GM18909 (cell line): ENCODE measurements at regions not wholly inside any gene's neighbourhood (a gene's known extent, or its start where the extent isn't known, plus 50 kb on each side); places are given as distances from the start of the nearest gene placed in this dataset.
"Not testable (repeated sequence)": the region's sequence is repeated elsewhere in the genome, so short reads cannot be mapped to it uniquely, and the experiment has no call there.

Experiments
- ATAC-seq: cut with Tn5 transposase; IDR thresholded peaks from one replicate; pipeline ENCODE4 v1.9.1; 2021; ENCODE audit warnings: mild to moderate bottlenecking; ENCODE audit not compliant: unreplicated experiment, poor library complexity

- peak; percentile 92 for ATAC-seq
These were observed 75.6 kb upstream of the ID2 start for GRCh38 chr2:8606226-8606625.

DNA sequence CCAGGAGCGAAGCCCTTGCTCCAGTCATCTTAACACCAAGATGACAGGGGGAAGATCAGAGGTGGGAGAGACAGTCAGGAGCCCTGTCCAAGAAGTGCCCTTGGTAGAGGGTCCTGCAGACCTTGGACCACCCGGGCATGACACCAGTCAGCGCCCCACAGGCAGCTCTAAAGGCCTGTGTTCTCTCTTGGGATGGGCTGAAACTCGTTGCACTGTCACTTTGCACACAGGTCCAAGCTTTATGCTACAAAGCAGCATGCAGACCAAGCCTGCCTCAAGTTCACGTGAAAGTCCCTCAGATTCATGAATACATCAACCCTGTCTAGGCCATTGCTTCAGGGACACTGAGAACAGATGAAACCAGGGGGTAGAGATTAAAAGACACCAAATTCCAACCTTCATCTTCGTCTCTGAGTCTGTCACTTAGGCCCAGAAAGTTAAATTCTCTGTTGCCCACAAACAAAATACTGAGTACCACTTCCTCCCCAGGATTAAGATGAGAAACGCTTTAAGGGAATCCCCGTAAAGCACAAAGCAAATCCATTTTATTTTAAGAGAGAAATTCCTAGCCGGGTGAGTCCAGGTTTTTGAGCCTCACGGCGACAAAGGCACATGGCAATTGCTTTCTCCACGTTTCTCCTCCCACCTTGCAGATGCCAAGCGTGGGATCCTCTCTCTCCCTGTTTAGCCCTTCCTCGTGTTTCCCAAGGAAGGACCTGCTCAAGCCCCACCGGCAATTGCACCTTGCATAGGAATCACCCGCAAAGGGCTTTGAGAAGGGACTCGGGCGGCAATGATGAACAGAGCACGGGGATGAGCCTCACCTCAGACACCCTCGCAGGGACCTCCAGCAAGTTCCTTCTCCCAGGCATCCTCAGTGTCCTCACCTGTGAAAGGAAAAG, 75.0 kb upstream of the ID2 start:
- ATAC-seq = peak; percentile 27

DNA sequence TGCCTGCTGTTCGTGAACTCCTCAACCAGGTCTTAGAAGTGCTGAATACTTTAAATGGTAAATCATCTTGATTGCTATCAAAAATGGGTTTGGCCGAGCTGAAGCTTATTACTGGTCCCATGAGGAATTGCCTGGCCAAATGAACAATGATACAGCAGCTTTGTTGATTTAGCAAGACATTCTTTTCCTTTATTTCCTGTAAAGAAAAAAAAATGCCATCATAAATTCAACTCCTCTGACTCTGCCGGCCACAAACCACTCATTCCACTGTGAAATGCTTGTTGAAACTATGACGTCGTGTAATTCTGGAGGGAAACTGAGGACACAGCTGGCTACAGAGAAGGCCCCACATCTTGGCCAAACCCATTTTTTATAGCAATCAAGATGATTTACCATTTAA, 74.2 kb upstream of the ID2 start:
- no peak for ATAC-seq

DNA sequence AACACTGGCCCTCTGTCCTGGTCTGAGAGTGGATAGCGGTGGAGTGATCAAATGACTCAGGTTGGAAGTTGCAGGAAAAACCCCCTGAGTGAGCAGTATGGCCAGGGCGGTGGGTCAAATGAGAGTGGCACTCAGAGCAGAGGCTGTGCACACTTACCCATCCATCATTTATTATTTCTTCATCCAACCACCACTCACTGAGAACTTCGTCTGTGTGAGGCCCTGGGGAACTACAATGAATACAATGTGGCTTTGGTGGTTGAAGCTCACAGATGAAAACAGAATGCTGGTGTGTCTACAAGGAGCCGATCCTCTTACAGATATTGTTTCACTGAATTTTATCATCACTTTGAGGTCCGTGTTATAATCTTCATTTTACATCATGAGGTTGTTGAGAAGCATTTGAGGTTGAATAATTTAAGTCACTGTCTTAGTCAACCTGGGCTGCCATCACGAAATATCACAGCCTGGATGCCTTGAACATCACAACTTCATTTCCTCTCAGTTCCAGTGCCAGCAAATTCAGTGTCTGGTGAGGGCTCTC, 73.4 kb upstream of the ID2 start:
- no peak for ATAC-seq

DNA sequence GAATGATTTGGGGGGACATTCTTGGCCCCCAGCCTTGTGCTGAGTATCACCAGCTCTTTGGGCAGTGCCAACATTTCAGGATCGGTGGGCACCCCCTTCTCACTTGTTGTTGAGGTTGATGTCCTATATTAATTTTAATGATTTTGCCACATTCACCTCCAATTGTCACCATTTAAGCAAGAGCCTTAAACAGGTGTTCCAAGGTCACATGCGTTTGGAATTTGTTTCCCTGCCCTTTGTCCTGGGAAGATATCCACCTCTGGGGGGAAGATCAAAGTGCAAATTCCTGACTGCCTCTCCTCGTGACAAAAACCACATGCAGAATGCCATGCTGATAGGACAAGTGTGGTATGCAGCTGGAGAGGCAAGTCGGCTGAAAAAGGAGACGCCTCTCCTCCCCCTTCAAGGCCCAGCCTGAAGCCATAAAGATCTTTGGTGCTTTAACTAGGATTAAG, 72.5 kb upstream of the ID2 start:
- no peak for ATAC-seq

DNA sequence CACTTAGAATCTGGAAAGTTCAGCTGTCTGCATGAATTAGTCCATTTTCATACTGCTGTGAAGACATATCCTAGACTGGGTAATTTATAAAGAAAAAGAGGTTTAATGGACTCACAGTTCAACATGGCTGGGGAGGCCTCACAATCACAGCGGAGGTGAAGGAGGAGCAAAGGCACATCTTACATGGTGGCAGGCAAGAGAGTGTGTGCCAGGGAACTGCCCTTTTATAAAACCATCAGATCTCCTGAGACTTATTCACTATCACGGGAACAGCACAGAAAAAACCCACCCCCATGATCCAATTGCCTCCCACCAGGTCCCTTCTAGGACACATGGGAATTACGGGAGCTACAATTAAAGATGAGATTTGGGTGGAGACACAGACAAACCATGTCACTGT, 71.1 kb upstream of the ID2 start:
- ATAC-seq = not testable (repeated sequence)

- ATAC-seq = no peak
These were observed 70.6 kb upstream of the ID2 start for GRCh38 chr2:8611246-8611645.

GRCh38 chr2:8611700-8612099, 70.2 kb upstream of the ID2 start:
- no peak for ATAC-seq

DNA sequence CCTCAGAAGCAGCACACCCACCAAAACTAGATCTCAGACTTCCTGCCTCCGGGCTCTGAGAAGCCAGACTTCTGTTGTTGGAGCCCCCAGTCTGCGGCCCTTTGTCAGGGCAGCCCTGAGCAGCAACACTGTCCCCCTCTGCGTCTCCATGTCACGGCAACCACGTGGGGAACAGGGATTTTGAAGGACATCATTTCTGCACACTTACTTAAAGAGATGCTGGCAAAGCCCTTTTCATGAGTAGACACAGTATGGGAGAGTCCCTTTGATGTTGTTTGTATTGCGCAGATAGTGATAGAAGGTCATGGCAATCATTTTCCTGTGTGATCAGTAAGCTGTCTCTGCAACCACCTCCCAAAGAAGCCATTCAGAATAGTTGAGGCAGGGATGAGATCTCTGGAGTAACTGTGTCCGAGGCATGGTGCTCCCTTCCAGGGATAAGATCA, 69.1 kb upstream of the ID2 start:
- no peak for ATAC-seq

DNA sequence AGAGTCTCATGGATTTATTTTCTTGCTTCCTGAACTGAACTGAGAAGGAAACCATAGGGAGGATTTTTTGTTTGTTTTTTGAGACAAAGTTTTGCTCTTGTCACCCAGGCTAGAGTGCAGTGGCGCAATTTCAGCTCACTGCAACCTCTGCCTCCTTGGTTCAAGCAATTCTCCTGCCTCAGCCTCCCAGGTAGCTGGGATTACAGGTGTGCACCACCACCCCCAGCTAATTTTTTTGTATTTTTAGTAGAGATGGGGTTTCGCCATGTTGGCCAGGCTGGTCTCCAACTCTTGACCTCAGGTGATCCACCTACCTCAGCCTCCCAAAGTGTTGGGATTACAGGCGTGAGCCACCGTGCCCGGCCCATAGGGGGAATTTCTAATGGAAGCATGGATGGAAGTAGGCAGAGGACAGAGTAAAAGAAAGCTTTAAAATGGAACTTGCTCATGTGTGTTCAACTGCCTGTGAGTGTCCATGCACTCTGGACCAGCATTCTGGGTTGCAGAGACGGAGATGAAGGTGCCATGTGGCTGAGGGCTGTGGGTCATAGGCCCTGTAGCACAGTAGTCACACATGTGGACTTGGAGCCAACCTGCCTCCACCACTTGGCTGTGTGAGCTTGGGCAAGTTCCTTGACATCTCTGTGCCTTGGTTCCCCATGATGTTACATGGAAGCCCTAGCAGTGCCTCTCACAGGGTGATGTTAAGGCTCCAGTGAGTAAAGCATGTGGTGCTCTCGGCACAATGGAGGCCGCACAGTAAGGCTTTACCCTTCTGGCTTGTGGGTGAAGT, 68.5 kb upstream of the ID2 start:
- not testable (repeated sequence) for ATAC-seq

DNA sequence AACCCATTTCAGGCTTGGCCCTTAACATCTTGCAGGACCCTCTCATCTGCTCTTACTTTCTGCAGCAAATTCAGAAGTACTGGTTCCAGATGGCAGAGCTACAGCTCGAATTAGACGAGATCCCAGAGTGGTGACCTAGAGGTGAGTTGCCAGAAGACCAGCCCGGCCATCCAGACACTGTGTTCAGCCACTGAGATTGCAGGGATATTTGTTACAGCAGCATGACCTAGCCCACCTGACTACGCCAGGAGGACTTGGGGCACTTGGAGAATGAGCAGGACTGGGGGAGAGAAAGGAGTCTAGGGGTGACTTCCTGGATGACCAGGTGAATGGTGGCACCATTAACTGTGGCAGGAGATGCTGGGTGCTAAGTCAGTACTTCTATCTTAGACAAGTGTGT, 67.2 kb upstream of the ID2 start:
- no peak for ATAC-seq

DNA sequence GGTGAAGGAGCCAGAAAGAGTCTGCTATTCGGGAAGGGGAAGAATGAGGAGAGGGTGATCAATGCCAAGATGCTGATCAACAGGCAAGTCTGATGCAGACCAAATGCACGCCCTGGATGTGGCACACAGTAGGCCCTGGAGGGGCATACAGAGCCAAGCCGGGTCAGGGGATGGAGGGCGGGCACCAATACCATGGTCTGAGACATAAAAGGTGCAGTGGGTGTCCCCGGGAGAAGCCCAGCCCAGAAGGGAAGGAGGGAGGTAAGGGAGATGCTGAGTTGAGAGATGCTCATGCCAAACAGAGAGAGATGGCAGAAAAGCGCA, 66.6 kb upstream of the ID2 start:
- no peak for ATAC-seq

- ATAC-seq = no peak
These were observed 66.1 kb upstream of the ID2 start for GRCh38 chr2:8615576-8616281.

DNA sequence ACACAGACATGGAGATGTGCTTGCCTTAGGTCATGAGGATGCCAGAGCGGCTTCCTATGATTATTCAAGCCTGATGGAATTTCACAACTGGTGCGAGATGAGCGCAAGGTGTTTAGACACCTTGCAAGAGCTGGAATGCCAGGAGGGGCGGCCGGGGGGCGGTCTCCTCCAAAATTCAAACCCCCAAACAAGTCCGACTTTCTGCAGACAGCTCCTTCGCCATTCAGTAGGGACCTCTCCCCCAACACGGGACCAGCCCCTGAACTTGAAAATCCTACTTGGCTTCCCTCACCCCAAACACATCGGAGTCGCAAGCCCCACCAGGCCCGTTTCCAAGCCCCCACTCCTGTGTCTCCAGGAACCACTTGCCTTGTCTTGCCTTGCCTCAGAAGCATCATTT, 64.8 kb upstream of the ID2 start:
- no peak for ATAC-seq

- ATAC-seq = no peak
These were observed 64.3 kb upstream of the ID2 start for GRCh38 chr2:8617590-8617989.

- no peak for ATAC-seq
These were observed 62.8 kb upstream of the ID2 start for GRCh38 chr2:8619071-8619470.

- no peak for ATAC-seq
These were observed 61.1 kb upstream of the ID2 start for GRCh38 chr2:8620611-8621382.

DNA sequence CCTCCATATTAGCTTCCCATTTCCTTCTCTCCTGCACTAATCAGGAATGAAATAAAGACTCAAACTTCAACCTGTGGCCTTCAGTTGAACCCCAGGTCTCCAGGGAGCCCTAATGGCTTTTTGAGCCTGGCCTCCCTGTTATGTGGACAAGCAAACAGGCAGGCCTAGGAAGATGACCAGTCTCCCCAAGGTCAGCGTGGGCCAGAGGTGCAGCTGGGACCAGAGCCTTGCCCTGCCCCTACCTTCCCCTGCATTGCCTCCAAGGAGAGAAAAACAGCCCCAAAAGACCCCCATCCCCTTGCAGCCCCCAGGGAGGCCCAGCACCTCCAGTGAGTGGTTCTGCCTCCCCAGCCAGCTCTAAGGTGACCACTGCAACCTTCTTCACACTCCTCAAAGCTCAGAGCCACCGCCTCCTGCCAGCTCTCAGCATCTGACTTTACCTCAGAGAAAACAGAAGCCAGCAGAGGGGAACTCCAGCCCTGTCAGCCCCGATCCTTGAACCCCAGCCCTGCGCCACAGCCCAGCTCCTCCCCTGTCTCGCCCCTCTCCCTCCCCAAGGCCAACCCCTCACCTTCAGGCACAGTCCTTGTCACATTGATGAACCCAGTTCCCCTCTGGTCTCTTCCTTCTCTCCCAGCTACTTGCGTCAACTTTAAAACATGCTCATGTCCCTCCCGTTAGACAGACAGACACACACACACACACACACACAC, 59.5 kb upstream of the ID2 start:
- no peak for ATAC-seq

- ATAC-seq = no peak
These were observed 58.9 kb upstream of the ID2 start for GRCh38 chr2:8622924-8623465.
